ENCODE measurements at regions not wholly inside any gene's neighbourhood (a gene's known extent, or its start where the extent isn't known, plus 50 kb on each side); places are given as distances from the start of the nearest gene placed in this dataset.

DNA sequence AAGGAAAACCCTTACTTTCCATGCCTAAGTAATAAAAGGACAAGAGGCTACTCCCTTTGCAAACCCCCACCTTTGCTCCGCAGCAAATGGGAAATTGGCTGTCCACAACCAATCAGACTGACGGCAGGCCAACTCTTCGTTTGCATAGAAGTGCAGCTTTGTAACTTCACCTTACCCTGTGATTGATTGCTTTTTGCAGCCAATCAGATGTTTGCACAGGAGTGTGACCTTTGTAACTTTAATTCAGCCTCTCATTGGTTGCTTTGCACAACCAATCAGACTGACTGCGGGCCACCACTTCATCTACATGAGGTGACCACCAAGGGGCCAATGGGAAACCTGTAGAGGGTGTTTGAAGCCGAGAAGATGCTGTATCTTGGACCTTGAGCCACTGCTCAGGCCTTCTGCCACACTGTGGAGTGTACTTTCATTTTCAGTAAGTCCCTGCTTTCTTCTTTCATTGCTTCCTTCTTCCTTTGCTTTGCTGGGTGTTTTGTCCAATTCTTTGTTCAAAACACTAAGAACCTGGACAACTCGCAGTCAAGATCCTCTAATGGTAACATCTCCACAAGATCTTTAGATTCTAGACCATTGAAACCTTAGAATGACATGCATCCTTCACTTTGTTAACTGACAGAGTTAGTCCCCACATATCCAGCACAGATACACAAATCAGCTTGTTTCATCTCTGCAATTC lies 51.3 kb upstream of the FREM1 start:
- no peak for DNase-seq

DNA sequence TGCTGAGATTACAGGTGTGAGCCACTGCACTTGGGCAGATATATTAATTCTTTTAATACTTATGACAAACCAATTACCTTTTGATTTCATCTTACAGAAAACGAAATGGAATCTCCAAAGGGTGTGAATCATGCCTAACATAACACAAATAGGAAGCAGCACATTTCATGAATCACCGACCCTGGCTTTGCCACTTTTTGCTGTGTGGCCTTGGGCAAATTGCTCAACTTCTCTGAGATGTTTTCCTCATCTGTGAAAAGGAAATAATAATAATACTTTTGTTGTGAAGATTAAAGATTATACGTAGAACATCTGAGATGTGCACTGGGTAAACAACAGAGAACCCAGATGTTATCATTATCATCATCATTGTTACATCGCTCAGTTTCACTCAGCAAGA lies 50.7 kb upstream of the FREM1 start:
- no peak for DNase-seq

All from NCI-H345 (cell line).